ENCODE measurements at regions not wholly inside any gene's neighbourhood (a gene's known extent, or its start where the extent isn't known, plus 50 kb on each side); places are given as distances from the start of the nearest gene placed in this dataset.

- no peaks in the 10 kb centered on the region for H3K27me3 ChIP-seq (ENCODE audit: control insufficient read depth in 2 of 2, insufficient read depth in 2 of 2, low read length in 2 of 2)
- peaks cover 0 to 6% of the 10 kb centered on the region in 2 donors for H3K4me1 ChIP-seq (ENCODE audit: control insufficient read depth in 2 of 2, insufficient read depth in 2 of 2, low read length in 2 of 2)
- no peak overlapping the region for H3K4me3 ChIP-seq (ENCODE audit: low read length in 2 of 2)
- H3K9me3 ChIP-seq (ENCODE audit: control insufficient read depth in 2 of 2, low read length in 2 of 2) = no peaks in the 10 kb centered on the region
- H3K27ac ChIP-seq (ENCODE audit: low read depth in 2 of 2, low read length in 2 of 2) = no peak overlapping the region
- no peaks in the 10 kb centered on the region for H3K36me3 ChIP-seq (ENCODE audit: control insufficient read depth in 2 of 2, insufficient read depth in 2 of 2, low read length in 2 of 2)
- H3K9ac ChIP-seq (ENCODE audit: low read depth in 1 of 2, low read length in 2 of 2) = no peak overlapping the region
These were observed 101.7 kb upstream of the RAP2B start for GRCh38 chr3:153060346-153060745.

DNA sequence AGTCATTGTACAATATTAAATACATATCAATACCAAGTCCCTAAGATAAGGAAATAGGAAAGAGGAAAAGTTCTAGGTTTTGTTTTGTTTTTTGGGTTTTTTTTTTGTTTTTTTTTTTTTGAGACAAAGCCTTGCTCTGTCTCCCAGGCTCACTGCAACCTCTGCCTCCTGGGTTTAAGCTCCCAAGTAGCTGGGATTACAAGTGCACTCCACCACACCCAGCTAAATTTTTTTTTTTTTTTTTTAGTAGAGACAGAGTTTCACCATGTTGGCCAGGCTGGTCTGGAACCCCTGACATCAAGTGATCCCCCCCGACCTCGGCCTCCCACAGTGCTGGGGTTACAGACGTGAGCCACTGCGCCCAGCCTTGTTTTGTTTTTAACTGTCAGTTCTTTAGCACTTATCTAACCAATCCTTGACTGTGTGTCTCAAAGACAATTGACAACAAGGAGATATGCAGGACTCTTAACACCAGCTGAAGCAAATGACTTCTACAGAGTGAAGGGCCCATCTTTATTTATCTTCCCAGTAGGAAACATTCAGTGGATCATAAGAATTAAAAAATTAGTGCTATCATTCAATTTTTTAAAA is 100.0 kb upstream of the RAP2B start:
- Histone ChIP-seq H3K9me3 (ENCODE audit: control insufficient read depth in 2 of 2, low read length in 2 of 2) (no peaks in the 10 kb centered on the region), H3K27me3 (ENCODE audit: control insufficient read depth in 2 of 2, insufficient read depth in 2 of 2, low read length in 2 of 2) (no peaks in the 10 kb centered on the region), H3K4me3 (ENCODE audit: low read length in 2 of 2) (no peak overlapping the region), H3K27ac (ENCODE audit: low read depth in 2 of 2, low read length in 2 of 2) (no peak overlapping the region), H3K9ac (ENCODE audit: low read depth in 1 of 2, low read length in 2 of 2) (no peak overlapping the region), H3K36me3 (ENCODE audit: control insufficient read depth in 2 of 2, insufficient read depth in 2 of 2, low read length in 2 of 2) (no peaks in the 10 kb centered on the region), H3K4me1 (ENCODE audit: control insufficient read depth in 2 of 2, insufficient read depth in 2 of 2, low read length in 2 of 2) (peaks cover 0 to 6% of the 10 kb centered on the region in 2 donors)

- H3K27ac ChIP-seq (ENCODE audit: low read depth in 2 of 2, low read length in 2 of 2) = no peak overlapping the region
- no peak overlapping the region for H3K9ac ChIP-seq (ENCODE audit: low read depth in 1 of 2, low read length in 2 of 2)
- no peaks in the 10 kb centered on the region for H3K9me3 ChIP-seq (ENCODE audit: control insufficient read depth in 2 of 2, low read length in 2 of 2)
- H3K27me3 ChIP-seq (ENCODE audit: control insufficient read depth in 2 of 2, insufficient read depth in 2 of 2, low read length in 2 of 2) = no peaks in the 10 kb centered on the region
- H3K36me3 ChIP-seq (ENCODE audit: control insufficient read depth in 2 of 2, insufficient read depth in 2 of 2, low read length in 2 of 2) = no peaks in the 10 kb centered on the region
- H3K4me3 ChIP-seq (ENCODE audit: low read length in 2 of 2) = no peak overlapping the region
- peaks cover 0 to 6% of the 10 kb centered on the region in 2 donors for H3K4me1 ChIP-seq (ENCODE audit: control insufficient read depth in 2 of 2, insufficient read depth in 2 of 2, low read length in 2 of 2)
These were observed 98.7 kb upstream of the RAP2B start for GRCh38 chr3:153063337-153063736.

DNA sequence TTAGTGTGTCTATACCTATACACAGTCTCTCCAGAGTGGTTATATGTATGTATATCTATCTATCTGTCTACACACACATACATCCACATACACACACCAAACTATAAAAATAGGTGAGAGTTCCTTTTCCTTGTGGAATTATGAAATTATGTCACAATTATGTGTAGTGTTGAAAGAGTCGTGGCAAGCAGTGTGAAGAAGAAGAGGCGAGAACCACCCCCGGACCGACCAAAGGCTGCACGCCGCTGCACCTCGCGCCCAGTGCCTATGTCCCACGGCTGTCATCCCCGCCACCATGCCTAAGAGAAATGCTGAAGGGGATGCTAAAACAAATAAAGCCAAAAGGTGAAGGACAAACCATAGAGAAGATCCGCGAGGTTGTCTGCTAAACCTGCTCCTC is 95.0 kb upstream of the RAP2B start:
- Histone ChIP-seq H3K4me3 (ENCODE audit: low read length in 2 of 2) (no peak overlapping the region), H3K36me3 (ENCODE audit: control insufficient read depth in 2 of 2, insufficient read depth in 2 of 2, low read length in 2 of 2) (no peaks in the 10 kb centered on the region), H3K9ac (ENCODE audit: low read depth in 1 of 2, low read length in 2 of 2) (no peak overlapping the region), H3K4me1 (ENCODE audit: control insufficient read depth in 2 of 2, insufficient read depth in 2 of 2, low read length in 2 of 2) (no peaks in the 10 kb centered on the region), H3K27ac (ENCODE audit: low read depth in 2 of 2, low read length in 2 of 2) (no peak overlapping the region), H3K9me3 (ENCODE audit: control insufficient read depth in 2 of 2, low read length in 2 of 2) (no peaks in the 10 kb centered on the region), H3K27me3 (ENCODE audit: control insufficient read depth in 2 of 2, insufficient read depth in 2 of 2, low read length in 2 of 2) (no peaks in the 10 kb centered on the region)

- H3K4me3 ChIP-seq (ENCODE audit: low read length in 2 of 2) = no peak overlapping the region
- H3K9ac ChIP-seq (ENCODE audit: low read depth in 1 of 2, low read length in 2 of 2) = no peak overlapping the region
- H3K36me3 ChIP-seq (ENCODE audit: control insufficient read depth in 2 of 2, insufficient read depth in 2 of 2, low read length in 2 of 2) = no peaks in the 10 kb centered on the region
- H3K9me3 ChIP-seq (ENCODE audit: control insufficient read depth in 2 of 2, low read length in 2 of 2) = no peaks in the 10 kb centered on the region
- H3K27me3 ChIP-seq (ENCODE audit: control insufficient read depth in 2 of 2, insufficient read depth in 2 of 2, low read length in 2 of 2) = no peaks in the 10 kb centered on the region
- no peak overlapping the region for H3K27ac ChIP-seq (ENCODE audit: low read depth in 2 of 2, low read length in 2 of 2)
- no peaks in the 10 kb centered on the region for H3K4me1 ChIP-seq (ENCODE audit: control insufficient read depth in 2 of 2, insufficient read depth in 2 of 2, low read length in 2 of 2)
These were observed 92.2 kb upstream of the RAP2B start for GRCh38 chr3:153069598-153070510.

GRCh38 chr3:153070511-153070868 is 91.5 kb upstream of the RAP2B start:
- no peak overlapping the region for H3K9ac ChIP-seq (ENCODE audit: low read depth in 1 of 2, low read length in 2 of 2)
- no peaks in the 10 kb centered on the region for H3K36me3 ChIP-seq (ENCODE audit: control insufficient read depth in 2 of 2, insufficient read depth in 2 of 2, low read length in 2 of 2)
- no peaks in the 10 kb centered on the region for H3K27me3 ChIP-seq (ENCODE audit: control insufficient read depth in 2 of 2, insufficient read depth in 2 of 2, low read length in 2 of 2)
- no peak overlapping the region for H3K27ac ChIP-seq (ENCODE audit: low read depth in 2 of 2, low read length in 2 of 2)
- H3K4me3 ChIP-seq (ENCODE audit: low read length in 2 of 2) = no peak overlapping the region
- H3K4me1 ChIP-seq (ENCODE audit: control insufficient read depth in 2 of 2, insufficient read depth in 2 of 2, low read length in 2 of 2) = no peaks in the 10 kb centered on the region
- H3K9me3 ChIP-seq (ENCODE audit: control insufficient read depth in 2 of 2, low read length in 2 of 2) = no peaks in the 10 kb centered on the region

DNA sequence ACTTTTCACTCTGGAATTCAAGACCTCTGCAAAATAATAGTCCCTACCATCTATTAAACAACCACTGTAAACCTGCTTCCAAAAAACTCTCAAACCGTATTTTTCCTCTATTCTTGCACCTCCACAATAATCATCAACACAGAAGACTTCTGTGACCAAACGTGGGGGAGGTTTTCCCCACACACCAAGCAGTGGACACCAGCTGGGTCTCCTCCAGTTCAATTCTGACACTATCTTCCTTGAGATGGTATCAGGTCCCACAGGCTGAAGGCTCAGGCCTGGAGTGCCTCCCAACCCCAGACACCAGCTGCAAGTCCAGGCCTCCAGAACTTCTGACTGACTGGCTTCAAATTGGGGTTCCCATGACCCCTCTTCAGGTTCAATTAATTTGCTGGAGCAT is 89.6 kb upstream of the RAP2B start:
- no peaks in the 10 kb centered on the region for H3K4me1 ChIP-seq (ENCODE audit: control insufficient read depth in 2 of 2, insufficient read depth in 2 of 2, low read length in 2 of 2)
- H3K27me3 ChIP-seq (ENCODE audit: control insufficient read depth in 2 of 2, insufficient read depth in 2 of 2, low read length in 2 of 2) = no peaks in the 10 kb centered on the region
- no peak overlapping the region for H3K27ac ChIP-seq (ENCODE audit: low read depth in 2 of 2, low read length in 2 of 2)
- H3K9me3 ChIP-seq (ENCODE audit: control insufficient read depth in 2 of 2, low read length in 2 of 2) = no peaks in the 10 kb centered on the region
- no peak overlapping the region for H3K4me3 ChIP-seq (ENCODE audit: low read length in 2 of 2)
- no peak overlapping the region for H3K9ac ChIP-seq (ENCODE audit: low read depth in 1 of 2, low read length in 2 of 2)
- no peaks in the 10 kb centered on the region for H3K36me3 ChIP-seq (ENCODE audit: control insufficient read depth in 2 of 2, insufficient read depth in 2 of 2, low read length in 2 of 2)

- Histone ChIP-seq H3K27me3 (ENCODE audit: control insufficient read depth in 2 of 2, insufficient read depth in 2 of 2, low read length in 2 of 2) (no peaks in the 10 kb centered on the region), H3K9ac (ENCODE audit: low read depth in 1 of 2, low read length in 2 of 2) (no peak overlapping the region), H3K4me1 (ENCODE audit: control insufficient read depth in 2 of 2, insufficient read depth in 2 of 2, low read length in 2 of 2) (no peaks in the 10 kb centered on the region), H3K27ac (ENCODE audit: low read depth in 2 of 2, low read length in 2 of 2) (no peak overlapping the region), H3K36me3 (ENCODE audit: control insufficient read depth in 2 of 2, insufficient read depth in 2 of 2, low read length in 2 of 2) (no peaks in the 10 kb centered on the region), H3K4me3 (ENCODE audit: low read length in 2 of 2) (no peak overlapping the region), H3K9me3 (ENCODE audit: control insufficient read depth in 2 of 2, low read length in 2 of 2) (no peaks in the 10 kb centered on the region)
These were observed 89.2 kb upstream of the RAP2B start for GRCh38 chr3:153072856-153073255.

DNA sequence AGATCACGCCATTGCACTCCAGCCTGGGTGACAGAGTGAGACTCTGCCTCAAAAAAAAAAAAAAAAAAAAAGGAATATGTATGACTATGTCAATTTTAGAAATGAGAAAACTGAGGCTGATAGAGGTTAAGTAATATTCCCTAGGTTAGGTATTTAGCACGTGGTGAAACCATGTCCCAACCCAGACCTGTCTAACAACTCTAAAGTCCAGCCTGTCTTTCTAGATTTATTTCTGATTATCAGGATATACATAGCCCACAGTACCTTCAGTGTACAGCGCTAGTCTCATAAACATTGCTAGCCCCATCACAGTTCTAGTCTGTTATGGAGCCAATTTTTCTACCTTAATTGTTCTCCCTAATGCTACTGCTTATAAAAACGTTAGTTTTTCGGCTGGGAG is 88.4 kb upstream of the RAP2B start:
- Histone ChIP-seq H3K36me3 (ENCODE audit: control insufficient read depth in 2 of 2, insufficient read depth in 2 of 2, low read length in 2 of 2) (no peaks in the 10 kb centered on the region), H3K27ac (ENCODE audit: low read depth in 2 of 2, low read length in 2 of 2) (no peak overlapping the region), H3K9ac (ENCODE audit: low read depth in 1 of 2, low read length in 2 of 2) (no peak overlapping the region), H3K4me1 (ENCODE audit: control insufficient read depth in 2 of 2, insufficient read depth in 2 of 2, low read length in 2 of 2) (no peaks in the 10 kb centered on the region), H3K4me3 (ENCODE audit: low read length in 2 of 2) (no peak overlapping the region), H3K27me3 (ENCODE audit: control insufficient read depth in 2 of 2, insufficient read depth in 2 of 2, low read length in 2 of 2) (no peaks in the 10 kb centered on the region), H3K9me3 (ENCODE audit: control insufficient read depth in 2 of 2, low read length in 2 of 2) (no peaks in the 10 kb centered on the region)

DNA sequence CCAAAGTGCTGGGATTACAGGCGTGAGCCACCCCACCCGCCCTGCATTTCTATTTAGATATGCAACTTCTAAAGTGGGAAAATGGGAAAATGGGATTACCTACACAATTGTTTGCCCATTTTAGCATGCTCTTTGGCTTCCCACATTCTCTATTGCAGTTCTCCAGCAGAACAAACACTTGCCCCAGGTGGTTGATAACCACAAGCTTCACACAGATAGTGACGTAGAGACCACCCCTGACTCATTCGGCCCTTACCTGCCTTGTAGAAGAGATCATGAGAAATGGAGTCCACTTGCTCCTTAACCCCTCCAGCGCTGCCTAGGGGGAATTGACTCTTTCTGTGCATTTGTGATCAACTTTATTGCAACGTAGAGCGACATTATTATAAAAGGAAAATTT is 83.2 kb upstream of the RAP2B start:
- no peak overlapping the region for H3K4me3 ChIP-seq (ENCODE audit: low read length in 2 of 2)
- no peak overlapping the region for H3K9ac ChIP-seq (ENCODE audit: low read depth in 1 of 2, low read length in 2 of 2)
- H3K4me1 ChIP-seq (ENCODE audit: control insufficient read depth in 2 of 2, insufficient read depth in 2 of 2, low read length in 2 of 2) = no peaks in the 10 kb centered on the region
- no peaks in the 10 kb centered on the region for H3K36me3 ChIP-seq (ENCODE audit: control insufficient read depth in 2 of 2, insufficient read depth in 2 of 2, low read length in 2 of 2)
- H3K27me3 ChIP-seq (ENCODE audit: control insufficient read depth in 2 of 2, insufficient read depth in 2 of 2, low read length in 2 of 2) = no peaks in the 10 kb centered on the region
- H3K27ac ChIP-seq (ENCODE audit: low read depth in 2 of 2, low read length in 2 of 2) = no peak overlapping the region
- no peaks in the 10 kb centered on the region for H3K9me3 ChIP-seq (ENCODE audit: control insufficient read depth in 2 of 2, low read length in 2 of 2)

All from mucosa of rectum (tissue), 2 donors.